Naive thymus-derived CD4-positive, alpha-beta T cell (primary cell): ENCODE measurements at regions not wholly inside any gene's neighbourhood (a gene's known extent, or its start where the extent isn't known, plus 50 kb on each side); places are given as distances from the start of the nearest gene placed in this dataset.
"Not testable (repeated sequence)": the region's sequence is repeated elsewhere in the genome, so short reads cannot be mapped to it uniquely, and the experiment has no call there.

Source experiments
- ATAC-seq: fragments of 150-1000 bp; cut with Tn5 transposase; 2 replicates; pipeline ENCODE4 v1.10.0; 2021; ENCODE audit warnings: mild to moderate bottlenecking, moderate library complexity
- CTCF ChIA-PET: fragments of 350-600 bp; sonication (Branson Sonifier 250); formaldehyde crosslinking; loops from one replicate; lab custom pipeline; 2021; ENCODE audit warnings: antibody characterized with exemption; lab: Charles Lee
- POLR2A ChIA-PET: fragments of 350-600 bp; sonication (Branson Sonifier 250); formaldehyde crosslinking; loops from one replicate; lab custom pipeline; 2021; ENCODE audit warnings: antibody characterized with exemption, inconsistent platforms; lab: Charles Lee
- DNase-seq, 9 donors: peaks; one replicate each; pipeline versions ENCODE4 v3.0.0 to v3.0.0-alpha.2; 2020 to 2022; ENCODE audit warnings: mixed read lengths in 1 of 9
- H3K27ac ChIP-seq: one replicate; pipeline ENCODE4 v1.7.0; 2013; ENCODE audit warnings: mild to moderate bottlenecking, low read depth, low read length, moderate library complexity
- H3K27me3 ChIP-seq, 2 donors: one replicate each; pipeline ENCODE4 v1.7.0; 2013; ENCODE audit warnings: low read length in 2 of 2, mild to moderate bottlenecking in 2 of 2, moderate library complexity in 2 of 2; ENCODE audit not compliant: control insufficient read depth in 2 of 2, insufficient read depth in 2 of 2
- H3K36me3 ChIP-seq, 3 experiments: 1 replicate in 2 of 3; 2 replicates in 1 of 3; pipeline ENCODE4 v1.7.0; 2013; ENCODE audit warnings: low read length in 3 of 3, mild to moderate bottlenecking in 3 of 3, moderate library complexity in 1 of 3; ENCODE audit not compliant: insufficient read depth in 3 of 3, control insufficient read depth in 2 of 3
- H3K4me1 ChIP-seq, 2 donors: one replicate each; pipeline ENCODE4 v1.7.0; 2013; ENCODE audit warnings: low read length in 2 of 2, mild to moderate bottlenecking in 2 of 2, moderate library complexity in 1 of 2; ENCODE audit not compliant: control insufficient read depth in 2 of 2, insufficient read depth in 2 of 2
- H3K4me3 ChIP-seq: 2 replicates; pipeline ENCODE4 v1.7.0; 2013; ENCODE audit warnings: mild to moderate bottlenecking, low read length
- H3K9me3 ChIP-seq, 3 experiments: 1 replicate in 2 of 3; 2 replicates in 1 of 3; pipeline ENCODE4 v1.7.0; 2013; ENCODE audit warnings: low read length in 3 of 3; ENCODE audit not compliant: control insufficient read depth in 2 of 3
- H3K27ac Mint-ChIP-seq, 9 donors: one replicate each; pipeline ENCODE4 v1.8.0; 2020 to 2022; ENCODE audit warnings: mixed read lengths in 9 of 9, mild to moderate bottlenecking in 8 of 9, moderate library complexity in 5 of 9, inconsistent platforms in 2 of 9
- H3K27me3 Mint-ChIP-seq, 5 donors: one replicate each; pipeline ENCODE4 v1.8.0; 2021 to 2022; ENCODE audit warnings: mixed read lengths in 5 of 5, mild to moderate bottlenecking in 1 of 5
- H3K36me3 Mint-ChIP-seq, 5 donors: one replicate each; pipeline ENCODE4 v1.8.0; 2020 to 2022; ENCODE audit warnings: mixed read lengths in 5 of 5, mild to moderate bottlenecking in 3 of 5, inconsistent platforms in 1 of 5
- H3K4me1 Mint-ChIP-seq, 7 donors: one replicate each; pipeline ENCODE4 v1.8.0; 2020 to 2022; ENCODE audit warnings: mixed read lengths in 7 of 7, mild to moderate bottlenecking in 3 of 7, inconsistent platforms in 1 of 7
- H3K4me3 Mint-ChIP-seq, 10 donors: one replicate each; pipeline ENCODE4 v1.8.0; 2020 to 2022; ENCODE audit warnings: mild to moderate bottlenecking in 10 of 10, mixed read lengths in 10 of 10, moderate library complexity in 6 of 10, inconsistent platforms in 2 of 10
- H3K9me3 Mint-ChIP-seq, 11 donors: one replicate each; pipeline ENCODE4 v1.8.0; 2020 to 2022; ENCODE audit warnings: mixed read lengths in 11 of 11, mild to moderate bottlenecking in 4 of 11, inconsistent platforms in 1 of 11, moderate library complexity in 1 of 11
- intact Hi-C, 2 donors: fragments of 100-400 bp; cut with micrococcal nuclease; formaldehyde crosslinking; loops; one replicate each; pipeline ENCODE4 v1.15.1; 2023

DNA sequence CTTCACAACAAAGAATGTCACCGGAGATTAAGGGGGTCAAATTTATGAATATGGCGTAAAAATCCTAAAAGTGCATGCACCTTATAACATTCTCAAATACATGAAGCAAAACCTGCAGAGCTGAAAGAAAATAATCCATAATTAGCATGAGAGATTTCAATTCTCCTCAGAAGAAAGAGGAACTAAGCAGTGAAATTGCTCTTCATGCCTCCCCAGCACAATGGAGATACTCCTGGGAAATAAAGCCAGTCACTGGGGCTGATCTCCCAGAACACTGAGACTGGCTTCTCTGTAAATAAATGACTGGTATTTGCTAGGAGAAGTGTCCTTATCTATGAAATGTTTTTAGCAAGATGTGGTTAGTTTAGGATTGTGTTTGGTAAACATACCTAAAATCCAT lies 68.1 kb downstream of the GOLGA6L6 start:
- POLR2A ChIA-PET, H3K27me3 ChIP-seq, H3K36me3 Mint-ChIP-seq, H3K27ac Mint-ChIP-seq, H3K27ac ChIP-seq, CTCF ChIA-PET, H3K27me3 Mint-ChIP-seq, H3K4me3 ChIP-seq, H3K4me3 Mint-ChIP-seq, DNase-seq, ATAC-seq, H3K9me3 Mint-ChIP-seq, intact Hi-C loops, H3K36me3 ChIP-seq, H3K4me1 Mint-ChIP-seq, H3K4me1 ChIP-seq, H3K9me3 ChIP-seq: not testable (repeated sequence)

DNA sequence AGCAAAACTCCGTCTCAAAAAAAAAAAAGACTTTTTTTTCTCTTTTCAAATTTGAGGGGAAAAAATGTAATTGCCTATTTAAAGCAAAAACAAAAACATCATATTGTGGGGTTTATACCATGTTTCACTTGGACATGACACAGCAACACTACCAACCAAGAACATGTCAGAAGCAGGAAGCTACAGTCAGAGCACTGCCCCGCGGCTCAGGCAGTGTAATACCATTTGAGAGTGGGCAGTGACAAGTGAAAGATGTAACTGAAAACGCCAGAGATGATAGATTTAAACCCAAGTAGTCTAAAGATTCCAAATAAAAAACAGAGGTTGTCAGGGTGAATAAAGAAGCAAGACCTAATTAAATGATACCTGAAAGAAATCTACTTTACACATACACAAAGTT lies 68.6 kb downstream of the GOLGA6L6 start:
- CTCF ChIA-PET, ATAC-seq, H3K27me3 Mint-ChIP-seq, H3K36me3 ChIP-seq, H3K4me3 Mint-ChIP-seq, H3K9me3 Mint-ChIP-seq, intact Hi-C loops, H3K27ac ChIP-seq, H3K9me3 ChIP-seq, H3K4me3 ChIP-seq, H3K27me3 ChIP-seq, H3K27ac Mint-ChIP-seq, POLR2A ChIA-PET, DNase-seq, H3K4me1 ChIP-seq, H3K36me3 Mint-ChIP-seq, H3K4me1 Mint-ChIP-seq: not testable (repeated sequence)

DNA sequence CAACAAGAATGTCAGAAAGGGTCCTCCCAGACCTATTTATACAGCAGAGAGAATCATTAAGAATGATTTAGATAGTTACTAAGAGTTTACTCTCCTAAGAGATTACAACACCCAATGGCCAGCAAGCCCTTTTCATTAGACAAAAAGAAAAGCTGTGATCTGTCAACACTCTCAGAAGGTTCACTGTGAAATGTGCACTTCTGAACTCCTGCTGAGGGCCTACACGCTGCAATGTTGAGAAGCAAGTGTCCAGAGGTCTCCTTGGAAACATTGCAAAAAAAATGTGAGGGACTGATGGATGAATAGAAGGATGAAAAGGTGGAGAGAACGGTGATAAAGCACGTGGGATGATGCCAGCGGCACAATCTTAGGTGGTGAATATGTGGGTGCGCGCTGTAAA lies 70.8 kb downstream of the GOLGA6L6 start:
- DNase-seq, H3K4me3 Mint-ChIP-seq, ATAC-seq, H3K36me3 Mint-ChIP-seq, CTCF ChIA-PET, H3K36me3 ChIP-seq, H3K4me1 ChIP-seq, intact Hi-C loops, H3K27me3 Mint-ChIP-seq, H3K27me3 ChIP-seq, H3K27ac Mint-ChIP-seq, H3K4me1 Mint-ChIP-seq, H3K4me3 ChIP-seq, H3K9me3 Mint-ChIP-seq, POLR2A ChIA-PET, H3K27ac ChIP-seq, H3K9me3 ChIP-seq: not testable (repeated sequence)

DNA sequence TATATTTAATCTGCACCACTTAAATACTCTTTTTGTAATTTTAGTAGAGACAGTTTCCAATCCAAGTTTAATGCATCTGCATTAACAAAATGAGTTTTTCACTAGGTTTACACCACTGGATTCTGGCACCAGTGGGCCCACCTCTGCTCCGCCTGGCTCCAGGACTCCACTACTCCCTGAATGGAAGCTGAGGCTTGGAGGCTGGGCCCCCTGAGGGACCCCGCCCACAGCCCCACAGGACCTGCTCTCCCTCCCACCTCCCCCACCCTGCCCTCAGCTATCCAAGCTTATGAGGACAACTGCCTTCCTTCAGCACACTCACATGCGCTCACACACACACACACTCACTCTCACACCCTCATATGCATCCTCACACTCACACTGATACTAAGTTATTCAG lies 100.5 kb downstream of the GOLGA6L6 start:
- H3K9me3 ChIP-seq, H3K4me3 ChIP-seq, H3K27me3 Mint-ChIP-seq, H3K4me1 ChIP-seq, H3K27me3 ChIP-seq, H3K36me3 Mint-ChIP-seq, POLR2A ChIA-PET, H3K36me3 ChIP-seq, H3K9me3 Mint-ChIP-seq, H3K27ac Mint-ChIP-seq, CTCF ChIA-PET, intact Hi-C loops, H3K4me1 Mint-ChIP-seq, DNase-seq, H3K4me3 Mint-ChIP-seq, H3K27ac ChIP-seq, ATAC-seq: not testable (repeated sequence)

DNA sequence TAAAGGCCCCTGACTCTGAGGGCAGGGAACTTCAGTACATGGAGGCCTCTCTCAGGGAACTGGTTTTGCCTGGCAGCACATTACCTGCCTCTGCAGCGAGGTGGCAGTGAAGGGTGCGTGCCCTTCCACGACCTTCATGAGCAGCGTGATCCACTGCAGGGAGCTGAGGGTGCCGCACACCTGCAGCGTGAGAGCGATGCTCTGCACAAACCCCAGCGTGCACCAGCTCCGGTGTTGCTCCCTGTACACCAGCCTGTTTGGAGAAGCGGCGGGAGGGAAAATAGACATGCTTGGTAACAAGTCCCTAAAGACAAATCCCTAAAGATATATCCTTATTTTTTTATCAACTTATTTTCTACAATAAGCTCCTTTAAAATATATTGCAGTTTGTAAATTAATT lies 101.2 kb downstream of the GOLGA6L6 start:
- H3K9me3 ChIP-seq, CTCF ChIA-PET, POLR2A ChIA-PET, H3K36me3 ChIP-seq, H3K4me3 Mint-ChIP-seq, intact Hi-C loops, H3K4me3 ChIP-seq, H3K4me1 Mint-ChIP-seq, ATAC-seq, H3K27ac ChIP-seq, H3K27ac Mint-ChIP-seq, H3K27me3 ChIP-seq, H3K36me3 Mint-ChIP-seq, H3K27me3 Mint-ChIP-seq, H3K9me3 Mint-ChIP-seq, DNase-seq, H3K4me1 ChIP-seq: not testable (repeated sequence)

DNA sequence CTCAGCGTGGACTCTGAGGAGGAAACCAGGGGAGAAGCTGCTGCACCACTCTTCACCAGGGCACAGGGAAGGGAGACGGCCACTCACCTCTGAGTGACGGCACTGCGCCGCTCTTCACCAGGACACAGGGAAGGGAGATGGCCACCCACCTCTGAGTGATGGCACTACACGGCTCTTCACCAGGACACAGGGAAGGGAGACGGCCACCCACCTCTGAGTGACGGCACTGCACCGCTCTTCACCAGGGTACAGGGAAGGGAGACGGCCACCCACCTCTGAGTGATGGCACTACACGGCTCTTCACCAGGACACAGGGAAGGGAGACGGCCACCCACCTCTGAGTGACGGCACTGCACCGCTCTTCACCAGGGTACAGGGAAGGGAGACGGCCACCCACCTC lies 102.5 kb downstream of the GOLGA6L6 start:
- H3K9me3 ChIP-seq, ATAC-seq, H3K36me3 Mint-ChIP-seq, H3K4me1 Mint-ChIP-seq, intact Hi-C loops, H3K27me3 Mint-ChIP-seq, CTCF ChIA-PET, DNase-seq, H3K4me3 ChIP-seq, H3K27me3 ChIP-seq, H3K36me3 ChIP-seq, POLR2A ChIA-PET, H3K27ac Mint-ChIP-seq, H3K27ac ChIP-seq, H3K9me3 Mint-ChIP-seq, H3K4me1 ChIP-seq, H3K4me3 Mint-ChIP-seq: not testable (repeated sequence)

DNA sequence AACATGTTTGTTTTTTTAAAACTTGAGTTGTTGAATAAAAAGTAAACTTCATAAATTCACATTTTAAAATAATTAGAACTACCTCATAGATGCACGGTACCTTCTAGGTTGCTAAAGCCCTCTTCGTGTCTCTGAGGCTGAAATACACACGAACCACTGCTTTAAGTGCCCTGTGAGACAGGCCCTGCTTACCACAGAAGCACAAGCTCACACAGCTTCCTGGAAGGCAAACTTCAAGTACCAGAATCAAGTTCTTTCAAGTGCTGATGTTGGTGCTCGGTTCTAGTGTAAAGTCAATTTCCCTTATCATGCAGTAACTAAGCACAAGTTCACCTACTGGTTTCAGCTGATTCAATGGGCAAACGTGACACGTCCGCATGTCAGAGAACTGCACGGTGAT lies 103.3 kb downstream of the GOLGA6L6 start:
- H3K27ac Mint-ChIP-seq, H3K36me3 Mint-ChIP-seq, POLR2A ChIA-PET, H3K4me3 ChIP-seq, H3K4me1 ChIP-seq, H3K27ac ChIP-seq, intact Hi-C loops, H3K27me3 ChIP-seq, H3K4me3 Mint-ChIP-seq, H3K27me3 Mint-ChIP-seq, CTCF ChIA-PET, ATAC-seq, H3K36me3 ChIP-seq, H3K9me3 Mint-ChIP-seq, DNase-seq, H3K9me3 ChIP-seq, H3K4me1 Mint-ChIP-seq: not testable (repeated sequence)
